Skeletal muscle satellite cell (primary cell): ENCODE measurements at regions not wholly inside any gene's neighbourhood (a gene's known extent, or its start where the extent isn't known, plus 50 kb on each side); places are given as distances from the start of the nearest gene placed in this dataset.
"Not testable (repeated sequence)": the region's sequence is repeated elsewhere in the genome, so short reads cannot be mapped to it uniquely, and the experiment has no call there.

ENCODE experiments used
- H3K27me3 ChIP-seq: 2 replicates; pipeline ENCODE4 v1.7.0; 2013; ENCODE audit warnings: low read length; ENCODE audit not compliant: control insufficient read depth, insufficient read depth
- H3K36me3 ChIP-seq: 2 replicates; pipeline ENCODE4 v1.7.0; 2013; ENCODE audit warnings: mild to moderate bottlenecking, control low read depth, low read length; ENCODE audit not compliant: insufficient read depth
- H3K4me1 ChIP-seq: 2 replicates; pipeline ENCODE4 v1.7.0; 2013; ENCODE audit warnings: low read length; ENCODE audit not compliant: control insufficient read depth, insufficient read depth
- H3K4me2 ChIP-seq: 2 replicates; pipeline ENCODE4 v1.7.0; 2013; ENCODE audit warnings: mild to moderate bottlenecking, low read length
- H3K4me3 ChIP-seq: 2 replicates; pipeline ENCODE4 v1.7.0; 2013; ENCODE audit warnings: low read length
- H3K9ac ChIP-seq: 2 replicates; pipeline ENCODE4 v1.7.0; 2013; ENCODE audit warnings: mild to moderate bottlenecking, low read depth, low read length, moderate library complexity
- H3K9me3 ChIP-seq: replicated peaks from 2 replicates; pipeline ENCODE4 v1.7.0; 2013; ENCODE audit warnings: mild to moderate bottlenecking, control low read depth, low read length

GRCh38 chr10:65581426-65582026, 1344.3 kb upstream of the LRRTM3 start:
- no peaks in the 10 kb centered on the region for H3K27me3 ChIP-seq
- no peak overlapping the region for H3K9ac ChIP-seq
- no peak overlapping the region for H3K4me3 ChIP-seq
- H3K36me3 ChIP-seq, result no peaks in the 10 kb centered on the region
- H3K4me2 ChIP-seq, result no peak overlapping the region
- H3K9me3 ChIP-seq, result no peaks in the 10 kb centered on the region
- no peaks in the 10 kb centered on the region for H3K4me1 ChIP-seq

GRCh38 chr10:65602182-65602865, 1323.5 kb upstream of the LRRTM3 start:
- Histone ChIP-seq H3K4me2 (no peak overlapping the region), H3K27me3 (no peaks in the 10 kb centered on the region), H3K36me3 (no peaks in the 10 kb centered on the region), H3K9ac (no peak overlapping the region), H3K9me3 (no peaks in the 10 kb centered on the region), H3K4me3 (no peak overlapping the region), H3K4me1 (no peaks in the 10 kb centered on the region)

- H3K36me3 ChIP-seq, result no peaks in the 10 kb centered on the region
- H3K4me1 ChIP-seq, result no peaks in the 10 kb centered on the region
- H3K4me2 ChIP-seq, result no peak overlapping the region
- H3K27me3 ChIP-seq, result no peaks in the 10 kb centered on the region
- no peaks in the 10 kb centered on the region for H3K9me3 ChIP-seq
- H3K9ac ChIP-seq, result no peak overlapping the region
- no peak overlapping the region for H3K4me3 ChIP-seq
These were observed 1314.2 kb upstream of the LRRTM3 start for GRCh38 chr10:65611592-65611991.

- Histone ChIP-seq H3K36me3 (no peaks in the 10 kb centered on the region), H3K4me1 (no peaks in the 10 kb centered on the region), H3K27me3 (no peaks in the 10 kb centered on the region), H3K9me3 (no peaks in the 10 kb centered on the region), H3K4me2 (no peak overlapping the region), H3K4me3 (no peak overlapping the region), H3K9ac (no peak overlapping the region)
These were observed 1310.8 kb upstream of the LRRTM3 start for GRCh38 chr10:65614956-65615565.

- Histone ChIP-seq H3K36me3 (no peaks in the 10 kb centered on the region), H3K4me2 (no peak overlapping the region), H3K4me1 (no peaks in the 10 kb centered on the region), H3K27me3 (no peaks in the 10 kb centered on the region), H3K4me3 (no peak overlapping the region), H3K9me3 (no peaks in the 10 kb centered on the region), H3K9ac (no peak overlapping the region)
These were observed 1307.7 kb upstream of the LRRTM3 start for GRCh38 chr10:65618126-65618525.

GRCh38 chr10:65620404-65621048, 1305.3 kb upstream of the LRRTM3 start:
- Histone ChIP-seq H3K4me2 (no peak overlapping the region), H3K36me3 (no peaks in the 10 kb centered on the region), H3K27me3 (no peaks in the 10 kb centered on the region), H3K9me3 (no peaks in the 10 kb centered on the region), H3K9ac (no peak overlapping the region), H3K4me3 (no peak overlapping the region), H3K4me1 (no peaks in the 10 kb centered on the region)

- Histone ChIP-seq H3K36me3 (no peaks in the 10 kb centered on the region), H3K27me3 (no peaks in the 10 kb centered on the region)
These were observed 1303.2 kb upstream of the LRRTM3 start for GRCh38 chr10:65622608-65623007.

GRCh38 chr10:65628493-65629139, 1297.2 kb upstream of the LRRTM3 start:
- Histone ChIP-seq H3K9me3 (no peaks in the 10 kb centered on the region), H3K36me3 (no peaks in the 10 kb centered on the region), H3K27me3 (no peaks in the 10 kb centered on the region), H3K9ac (no peak overlapping the region), H3K4me3 (no peak overlapping the region), H3K4me1 (no peaks in the 10 kb centered on the region), H3K4me2 (no peak overlapping the region)

More at GRCh38 chr10:65622608-65623007, 1303.2 kb upstream of the LRRTM3 start:
- H3K9ac ChIP-seq, result no peak overlapping the region
- H3K4me2 ChIP-seq, result no peak overlapping the region
- no peaks in the 10 kb centered on the region for H3K4me1 ChIP-seq
- H3K4me3 ChIP-seq, result no peak overlapping the region
- H3K9me3 ChIP-seq, result no peaks in the 10 kb centered on the region

GRCh38 chr10:65660006-65660405, 1265.8 kb upstream of the LRRTM3 start:
- Histone ChIP-seq H3K9ac (no peak overlapping the region), H3K4me2 (no peak overlapping the region), H3K36me3 (no peaks in the 10 kb centered on the region), H3K4me1 (no peaks in the 10 kb centered on the region), H3K9me3 (no peaks in the 10 kb centered on the region), H3K4me3 (no peak overlapping the region), H3K27me3 (no peaks in the 10 kb centered on the region)

GRCh38 chr10:65670087-65670486, 1255.7 kb upstream of the LRRTM3 start:
- H3K9me3 ChIP-seq, result no peaks in the 10 kb centered on the region
- H3K4me2 ChIP-seq, result peak overlapping the region; percentile 15
- no peak overlapping the region for H3K9ac ChIP-seq
- H3K36me3 ChIP-seq, result no peaks in the 10 kb centered on the region
- H3K4me3 ChIP-seq, result no peak overlapping the region
- H3K27me3 ChIP-seq, result no peaks in the 10 kb centered on the region
- H3K4me1 ChIP-seq, result no peaks in the 10 kb centered on the region

GRCh38 chr10:65670596-65670995, 1255.2 kb upstream of the LRRTM3 start:
- H3K9me3 ChIP-seq, H3K27me3 ChIP-seq, H3K36me3 ChIP-seq, H3K4me2 ChIP-seq, H3K9ac ChIP-seq, H3K4me3 ChIP-seq, H3K4me1 ChIP-seq: not testable (repeated sequence)
